ENCODE measurements at regions not wholly inside any gene's neighbourhood (a gene's known extent, or its start where the extent isn't known, plus 50 kb on each side); places are given as distances from the start of the nearest gene placed in this dataset.

DNA sequence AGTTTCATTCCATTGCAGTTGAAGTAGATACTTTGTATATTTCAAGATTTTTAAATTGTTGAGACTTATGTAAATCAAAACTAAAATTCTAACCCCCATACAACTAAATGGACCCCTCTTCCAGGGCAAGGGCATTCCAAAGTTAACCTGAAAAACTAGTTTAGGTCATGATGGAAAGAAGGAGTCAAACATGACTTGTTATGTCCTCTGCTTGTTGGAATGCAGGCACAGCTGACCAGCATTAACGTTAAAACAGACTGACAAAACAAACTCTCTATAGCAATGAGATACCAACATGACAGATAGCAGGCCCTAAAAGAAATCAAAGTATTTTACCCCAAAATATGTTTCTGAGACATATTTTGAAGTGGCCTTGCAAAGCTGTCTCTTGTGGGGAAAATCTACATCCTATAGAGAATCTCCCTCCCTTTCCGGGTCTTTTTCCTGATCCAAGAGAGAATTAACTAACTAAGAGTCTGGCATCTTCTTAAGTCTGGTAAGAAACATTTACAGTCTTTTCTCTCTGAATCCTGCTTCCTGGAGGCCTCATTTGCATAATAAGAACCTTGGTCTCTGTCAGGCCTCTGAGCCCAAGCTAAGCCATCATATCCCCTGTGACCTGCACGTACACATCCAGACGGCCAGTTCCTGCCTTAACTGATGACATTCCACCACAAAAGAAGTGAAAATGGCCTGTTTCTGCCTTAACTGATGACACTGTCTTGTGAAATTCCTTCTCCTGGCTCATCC, 124.3 kb upstream of the ATXN1 start:
- no peaks in the 10 kb centered on the region for H3K9me1 ChIP-seq (ENCODE audit: control insufficient read depth, insufficient read depth, low read length)
- no TSS peak for BruUV-seq (replicated peaks)
- H3K4me2 ChIP-seq (ENCODE audit: insufficient read depth, low read length): no peak overlapping the region; the same call in 1 of the 2 replicates
- peaks cover 0 to 4% of the 10 kb centered on the region in 2 experiments; a peak in 1 of 5 replicates for H3K27me3 ChIP-seq (ENCODE audit: control insufficient read depth in 2 of 2, insufficient read depth in 2 of 2, low read length in 2 of 2)
- POLR2A ChIA-PET: no interaction called here
- DNase-seq (ENCODE audit: extremely low read depth in 1 of 4, low spot score in 3 of 4): no peak
- FAIRE-seq: no peak
- in situ Hi-C loops (cut with MboI): no loop called here
- intact Hi-C loops (cut with micrococcal nuclease): no loop called here
- H2AFZ ChIP-seq (ENCODE audit: low read depth, low read length): peak overlapping the region; percentile 45; the same call in 1 of the 2 replicates
- H3K9ac ChIP-seq (ENCODE audit: insufficient read depth in 1 of 2, low read depth in 2 of 2, low read length in 2 of 2): no peak overlapping the region
- H3K36me3 ChIP-seq (ENCODE audit: control insufficient read depth, insufficient read depth, low read length): no peaks in the 10 kb centered on the region
- H3K27ac ChIP-seq (ENCODE audit: extremely low read depth, low read depth, low read length): no peak overlapping the region
- peaks cover 0 to 3% of the 10 kb centered on the region in 2 experiments; a peak in 1 of 5 replicates for H3K4me1 ChIP-seq (replicated peaks in 1 of 2; ENCODE audit: control insufficient read depth in 2 of 2, insufficient read depth in 2 of 2, low read length in 2 of 2)
- no peak overlapping the region for H3K4me3 ChIP-seq
- no peaks in the 10 kb centered on the region for H4K20me1 ChIP-seq (replicated peaks; ENCODE audit: control insufficient read depth, insufficient read depth, low read length)
- H3K9me3 ChIP-seq (replicated peaks; ENCODE audit: control insufficient read depth, insufficient read depth, low read depth, low read length): no peaks in the 10 kb centered on the region
- ATAC-seq: no peak
- CTCF ChIA-PET (ENCODE audit: low intra/inter-chr PET ratio): no interaction called here
- WGBS (ENCODE audit: insufficient coverage, low coverage, missing lambda C conversion rate): 5% methylated on average over 4 of the region's 4 CpGs
- H3K79me2 ChIP-seq (ENCODE audit: control insufficient read depth, insufficient read depth, low read length): no peaks in the 10 kb centered on the region
- TF ChIP-seq RREB1 (CRISPR knock-in tag; IDR thresholded peaks at IDR 0.05) (no peak), SIN3B (IDR thresholded peaks at IDR 0.05; ENCODE audit: low read depth) (no peak), ZBTB12 (CRISPR knock-in tag; IDR thresholded peaks at IDR 0.05) (no peak), JUND (IDR thresholded peaks at IDR 0.05; ENCODE audit: borderline replicate concordance, low read depth, low read length) (no peak), JUND (tag; IDR thresholded peaks at IDR 0.05; ENCODE audit: borderline replicate concordance, low read depth, low read length) (no peak), ARID2 (IDR thresholded peaks at IDR 0.05) (no peak), ZNF511 (CRISPR knock-in tag; IDR thresholded peaks at IDR 0.05) (no peak), GATAD2B (IDR thresholded peaks at IDR 0.05; ENCODE audit: borderline replicate concordance) (no peak), ZNF121 (CRISPR knock-in tag; conservative IDR thresholded peaks at IDR 0.05) (no peak), PPARD (CRISPR knock-in tag; IDR thresholded peaks at IDR 0.05) (no peak), FOXO4 (CRISPR knock-in tag; IDR thresholded peaks at IDR 0.05) (no peak)
- TF ChIP-seq, protein P1, sequence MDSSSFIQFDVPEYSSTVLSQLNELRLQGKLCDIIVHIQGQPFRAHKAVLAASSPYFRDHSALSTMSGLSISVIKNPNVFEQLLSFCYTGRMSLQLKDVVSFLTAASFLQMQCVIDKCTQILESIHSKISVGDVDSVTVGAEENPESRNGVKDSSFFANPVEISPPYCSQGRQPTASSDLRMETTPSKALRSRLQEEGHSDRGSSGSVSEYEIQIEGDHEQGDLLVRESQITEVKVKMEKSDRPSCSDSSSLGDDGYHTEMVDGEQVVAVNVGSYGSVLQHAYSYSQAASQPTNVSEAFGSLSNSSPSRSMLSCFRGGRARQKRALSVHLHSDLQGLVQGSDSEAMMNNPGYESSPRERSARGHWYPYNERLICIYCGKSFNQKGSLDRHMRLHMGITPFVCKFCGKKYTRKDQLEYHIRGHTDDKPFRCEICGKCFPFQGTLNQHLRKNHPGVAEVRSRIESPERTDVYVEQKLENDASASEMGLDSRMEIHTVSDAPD (CRISPR knock-in tag; IDR thresholded peaks at IDR 0.05): no peak

Data from K562 (cell line).